ENCODE measurements at regions not wholly inside any gene's neighbourhood (a gene's known extent, or its start where the extent isn't known, plus 50 kb on each side); places are given as distances from the start of the nearest gene placed in this dataset.
"Not testable (repeated sequence)": the region's sequence is repeated elsewhere in the genome, so short reads cannot be mapped to it uniquely, and the experiment has no call there.

- no peak for DNase-seq
Measured at GRCh38 chr17:6893382-6894205, 62.1 kb upstream of the TEKT1 start.

GRCh38 chr17:6894206-6894528 is 62.6 kb upstream of the TEKT1 start:
- no peak for DNase-seq

- DNase-seq, result no peak
Measured at GRCh38 chr17:6901086-6901485, 69.6 kb upstream of the TEKT1 start.

GRCh38 chr17:6903326-6903900 is 71.9 kb upstream of the TEKT1 start:
- no peak for DNase-seq

GRCh38 chr17:6908807-6909206 is 77.3 kb upstream of the TEKT1 start:
- no peak for DNase-seq

- DNase-seq, result peak; percentile 44 to 65
Measured at GRCh38 chr17:6910987-6911603, 79.6 kb upstream of the TEKT1 start.

GRCh38 chr17:6912110-6913051 is 80.9 kb upstream of the TEKT1 start:
- no peak for DNase-seq

GRCh38 chr17:6913608-6914443 is 82.0 kb upstream of the ALOX12 start:
- DNase-seq, result peak; percentile 28 to 43

- DNase-seq, result no peak
Measured at GRCh38 chr17:6914711-6915110, 81.1 kb upstream of the ALOX12 start.

GRCh38 chr17:6915620-6916019 is 80.2 kb upstream of the ALOX12 start:
- DNase-seq, result no peak

- DNase-seq, result no peak
Measured at GRCh38 chr17:6919158-6919557, 76.7 kb upstream of the ALOX12 start.

GRCh38 chr17:6923385-6923784 is 72.5 kb upstream of the ALOX12 start:
- no peak for DNase-seq

- no peak for DNase-seq
Measured at GRCh38 chr17:6924208-6924607, 71.6 kb upstream of the ALOX12 start.

- no peak for DNase-seq
Measured at GRCh38 chr17:6926667-6927066, 69.2 kb upstream of the ALOX12 start.

GRCh38 chr17:6927290-6928126 is 68.3 kb upstream of the ALOX12 start:
- DNase-seq, result no peak

- DNase-seq, result no peak
Measured at GRCh38 chr17:6928193-6928592, 67.7 kb upstream of the ALOX12 start.

GRCh38 chr17:6930749-6931148 is 65.1 kb upstream of the ALOX12 start:
- DNase-seq, result no peak

GRCh38 chr17:6934544-6934943 is 61.3 kb upstream of the ALOX12 start:
- not testable (repeated sequence) for DNase-seq

- DNase-seq, result no peak
Measured at GRCh38 chr17:6936370-6937028, 59.4 kb upstream of the ALOX12 start.

GRCh38 chr17:6938637-6939036 is 57.2 kb upstream of the ALOX12 start:
- DNase-seq, result peak; percentile 11 to 21

- DNase-seq, result peak; percentile 66 to 69
Measured at GRCh38 chr17:6940186-6940649, 55.6 kb upstream of the ALOX12 start.
